H1 (cell line): ENCODE measurements at regions not wholly inside any gene's neighbourhood (a gene's known extent, or its start where the extent isn't known, plus 50 kb on each side); places are given as distances from the start of the nearest gene placed in this dataset.

ENCODE experiments used
- CTCF ChIA-PET: fragments of 300-600 bp; sonication (Branson Sonifier 250); formaldehyde crosslinking; loops from one replicate; lab custom pipeline; 2021; ENCODE audit not compliant: partially characterized antibody; lab: Charles Lee
- POLR2A ChIA-PET: fragments of 300-600 bp; sonication (Branson Sonifier 250); formaldehyde crosslinking; loops from one replicate; lab custom pipeline; 2021; ENCODE audit warnings: inconsistent platforms; ENCODE audit not compliant: partially characterized antibody; lab: Charles Lee
- DNase-seq, 2 experiments: peaks; one replicate each; pipeline versions ENCODE4 v3.0.0 to v3.0.0-alpha.2; 2010 to 2022; ENCODE audit warnings: low spot score in 2 of 2, low read depth in 1 of 2, mixed read lengths in 1 of 2
- FAIRE-seq: peaks from 2 replicates; lab custom pipeline; 2011; peaks lifted over from hg19 to GRCh38; lab: Jason Lieb, UNC
- H2AFZ ChIP-seq: 2 replicates; pipeline ENCODE4 v1.8.1; 2012; ENCODE audit warnings: low read length, inconsistent platforms
- H2AK5ac ChIP-seq: 2 replicates; pipeline ENCODE4 v1.6.1; 2013; ENCODE audit warnings: low read depth, low read length
- H2BK120ac ChIP-seq: replicated peaks from 2 replicates; pipeline ENCODE3; 2013; ENCODE audit warnings: low read depth, low read length, inconsistent platforms
- H2BK12ac ChIP-seq: 2 replicates; pipeline ENCODE4 v1.6.1; 2013; ENCODE audit warnings: low read depth, low read length
- H2BK15ac ChIP-seq: 2 replicates; pipeline ENCODE4 v1.6.1; 2013; ENCODE audit warnings: low read length
- H2BK20ac ChIP-seq: 2 replicates; pipeline ENCODE4 v1.6.1; 2013; ENCODE audit warnings: low read length
- H2BK5ac ChIP-seq: 2 replicates; pipeline ENCODE4 v1.6.1; 2013; ENCODE audit warnings: low read depth, low read length
- H3K14ac ChIP-seq: 2 replicates; pipeline ENCODE4 v1.6.1; 2013; ENCODE audit warnings: inconsistent platforms; ENCODE audit not compliant: insufficient read length
- H3K18ac ChIP-seq: 2 replicates; pipeline ENCODE4 v1.6.1; 2013; ENCODE audit warnings: low read length; ENCODE audit errors: extremely low read depth
- H3K23ac ChIP-seq: 2 replicates; pipeline ENCODE4 v1.6.1; 2013; ENCODE audit warnings: inconsistent platforms; ENCODE audit not compliant: insufficient read length
- H3K23me2 ChIP-seq: 2 replicates; pipeline ENCODE4 v1.6.1; 2013; ENCODE audit warnings: low read depth, low read length
- H3K27ac ChIP-seq: 2 replicates; pipeline ENCODE4 v1.6.1; 2011; ENCODE audit warnings: low read depth, low read length, inconsistent platforms
- H3K27me3 ChIP-seq, 4 experiments: replicated peaks in 1 of 4; 1 replicate in 1 of 4; 2 replicates in 3 of 4; pipeline versions ENCODE4 v1.6.1 to v1.8.1; 2011 to 2013; ENCODE audit warnings: low read length in 3 of 4, mild to moderate bottlenecking in 3 of 4, inconsistent platforms in 2 of 4, mixed read lengths in 2 of 4, moderate library complexity in 1 of 4; ENCODE audit not compliant: control insufficient read depth in 3 of 4, insufficient read depth in 3 of 4; ENCODE audit errors: extremely low read depth in 1 of 4
- H3K36me3 ChIP-seq, 4 experiments: 2 replicates each; pipeline versions ENCODE4 v1.6.1 to v1.8.1; 2011 to 2013; ENCODE audit warnings: mild to moderate bottlenecking in 4 of 4, low read length in 3 of 4, moderate library complexity in 2 of 4, control low read depth in 1 of 4, inconsistent platforms in 1 of 4; ENCODE audit not compliant: insufficient read depth in 4 of 4, control insufficient read depth in 2 of 4
- H3K4ac ChIP-seq: replicated peaks from 2 replicates; pipeline ENCODE3; 2013; ENCODE audit warnings: low read length, low read depth, mixed read lengths, inconsistent platforms; ENCODE audit not compliant: insufficient read length
- H3K4me1 ChIP-seq, 4 experiments: replicated peaks in 1 of 4; 1 replicate in 1 of 4; 2 replicates in 3 of 4; pipeline versions ENCODE4 v1.6.1 to v1.8.1; 2011 to 2013; ENCODE audit warnings: low read length in 3 of 4, inconsistent platforms in 2 of 4, mixed read lengths in 1 of 4; ENCODE audit not compliant: insufficient read depth in 4 of 4, control insufficient read depth in 3 of 4
- H3K4me2 ChIP-seq, 2 experiments: 2 replicates each; pipeline versions ENCODE4 v1.6.1 to v1.8.1; 2011 to 2013; ENCODE audit warnings: low read depth in 2 of 2, low read length in 2 of 2, control low read depth in 1 of 2, inconsistent platforms in 1 of 2, mild to moderate bottlenecking in 1 of 2; ENCODE audit not compliant: insufficient read depth in 1 of 2
- H3K4me3 ChIP-seq, 4 experiments: fragments of 200-600, 300-600 bp in 1 of 4; sonication (generic), shearing (Covaris generic), sonication (Bioruptor Twin) in 1 of 4; 2 replicates each; pipeline versions ENCODE4 v1.5.1 to v1.8.1; 2011 to 2016; ENCODE audit warnings: low read length in 4 of 4, low read depth in 3 of 4, control low read depth in 2 of 4, inconsistent platforms in 2 of 4, mild to moderate bottlenecking in 2 of 4, mixed read lengths in 1 of 4, moderate library complexity in 1 of 4; ENCODE audit not compliant: insufficient read depth in 2 of 4; ENCODE audit errors: extremely low read depth in 1 of 4
- H3K56ac ChIP-seq: replicated peaks from 2 replicates; pipeline ENCODE3; 2013; ENCODE audit warnings: low read depth, mild to moderate bottlenecking, mixed read lengths, low read length, inconsistent platforms; ENCODE audit not compliant: insufficient read length
- H3K79me1 ChIP-seq: 2 replicates; pipeline ENCODE4 v1.6.1; 2013; ENCODE audit warnings: low read depth, low read length, control low read depth
- H3K79me2 ChIP-seq, 2 experiments: 2 replicates each; pipeline versions ENCODE4 v1.6.1 to v1.8.1; 2012 to 2013; ENCODE audit warnings: low read length in 2 of 2, mild to moderate bottlenecking in 2 of 2, inconsistent platforms in 1 of 2; ENCODE audit not compliant: insufficient read depth in 2 of 2, control insufficient read depth in 1 of 2
- H3K9ac ChIP-seq, 4 experiments: replicated peaks in 1 of 4; 1 replicate in 1 of 4; 2 replicates in 3 of 4; pipeline versions ENCODE4 v1.6.1 to v1.8.1; 2011 to 2013; ENCODE audit warnings: low read depth in 3 of 4, low read length in 3 of 4, control low read depth in 2 of 4, mild to moderate bottlenecking in 2 of 4, moderate library complexity in 2 of 4, inconsistent platforms in 1 of 4; ENCODE audit errors: extremely low read depth in 1 of 4
- H3K9me3 ChIP-seq, 2 experiments: 2 replicates each; pipeline versions ENCODE4 v1.6.1 to v1.8.1; 2012 to 2013; ENCODE audit warnings: mild to moderate bottlenecking in 2 of 2, moderate library complexity in 2 of 2, control low read depth in 1 of 2, inconsistent platforms in 1 of 2, low read depth in 1 of 2, low read length in 1 of 2, mixed read lengths in 1 of 2; ENCODE audit not compliant: insufficient read depth in 2 of 2
- H4K20me1 ChIP-seq, 2 experiments: replicated peaks in 1 of 2; 2 replicates each; pipeline versions ENCODE3 to v1.8.1; 2011 to 2013; ENCODE audit warnings: inconsistent platforms in 2 of 2, low read length in 2 of 2, mild to moderate bottlenecking in 1 of 2; ENCODE audit not compliant: insufficient read depth in 2 of 2, control insufficient read depth in 1 of 2
- H4K5ac ChIP-seq: 2 replicates; pipeline ENCODE4 v1.6.1; 2013; ENCODE audit warnings: low read length, low read depth, mixed read lengths, inconsistent platforms; ENCODE audit not compliant: insufficient read length
- H4K8ac ChIP-seq: 2 replicates; pipeline ENCODE4 v1.8.0; 2013; ENCODE audit warnings: mild to moderate bottlenecking, moderate library complexity, low read length, inconsistent platforms; ENCODE audit not compliant: insufficient read depth; ENCODE audit errors: extremely low read depth
- H4K91ac ChIP-seq: replicated peaks from 2 replicates; pipeline ENCODE3; 2013; ENCODE audit warnings: low read length, mixed read lengths, inconsistent platforms; ENCODE audit not compliant: insufficient read length
- KDM1A ChIP-seq: fragments of 200-600, 300-600 bp; sonication (generic); IDR thresholded peaks from 2 replicates; pipeline ENCODE4 v1.7.1; 2016; ENCODE audit warnings: mild to moderate bottlenecking, low read length, borderline replicate concordance
- TBP ChIP-seq: IDR thresholded peaks from 2 replicates; pipeline ENCODE4 v1.6.1; 2011; ENCODE audit warnings: low read depth, low read length, improper control_type of control experiment
- TCF12 ChIP-seq: IDR thresholded peaks from 2 replicates; pipeline ENCODE4 v1.6.1; 2011; ENCODE audit warnings: low read depth, mild to moderate bottlenecking, low read length
- WGBS, 2 experiments: shearing (Covaris generic) in 1 of 2; methylation state at CpG; one replicate each; pipeline versions ENCODE4 v1.1.6 to v1.1.7; 2013 to 2015; ENCODE audit warnings: low lambda C conversion rate in 2 of 2, mixed read lengths in 2 of 2, inconsistent platforms in 1 of 2, low coverage in 1 of 2, missing lambda C conversion rate in 1 of 2; ENCODE audit not compliant: insufficient replicate concordance in 2 of 2, insufficient coverage in 1 of 2, insufficient read length in 1 of 2; ENCODE audit errors: extremely low coverage in 1 of 2, missing lambda C conversion rate in 1 of 2; 5-methylcytosine and 5-hydroxymethylcytosine counted together
- TF ChIP-seq, protein P1 (sequence below): IDR thresholded peaks from 2 replicates; pipeline ENCODE4 v1.6.1; 2011; ENCODE audit warnings: low read depth, mild to moderate bottlenecking, low read length; ENCODE audit not compliant: insufficient read depth

DNA sequence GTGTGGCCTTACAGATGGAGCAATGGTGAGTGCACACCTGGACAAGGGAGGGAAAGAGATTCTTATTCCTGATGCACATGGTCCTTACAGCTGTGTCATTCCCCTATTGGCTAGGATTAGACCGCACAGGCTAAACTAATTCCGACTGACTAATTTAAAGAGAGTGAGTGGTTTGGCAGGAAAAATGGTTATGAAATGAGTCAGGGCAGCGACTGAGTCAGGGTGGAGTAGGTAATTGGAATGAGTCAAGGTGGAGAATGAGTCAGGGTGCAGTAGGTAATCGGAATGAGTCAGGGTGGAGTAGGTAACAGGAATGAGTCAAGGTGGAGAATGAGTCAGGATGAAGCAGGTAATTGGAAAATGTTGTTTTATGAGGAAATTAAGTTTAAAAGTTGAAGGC, 1353.7 kb upstream of the LRRTM1 start:
- TF ChIP-seq KDM1A = no peak
- no peak for TF ChIP-seq TCF12
- no peak for TF ChIP-seq TBP
- TF ChIP-seq, protein P1, sequence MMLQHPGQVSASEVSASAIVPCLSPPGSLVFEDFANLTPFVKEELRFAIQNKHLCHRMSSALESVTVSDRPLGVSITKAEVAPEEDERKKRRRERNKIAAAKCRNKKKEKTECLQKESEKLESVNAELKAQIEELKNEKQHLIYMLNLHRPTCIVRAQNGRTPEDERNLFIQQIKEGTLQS = no peak
- no peak overlapping the region for H3K9ac ChIP-seq
- no peak overlapping the region for H2AK5ac ChIP-seq
- no peak overlapping the region for H2AFZ ChIP-seq
- H3K27me3 ChIP-seq = no peaks in the 10 kb centered on the region
- no peak overlapping the region for H2BK20ac ChIP-seq
- no peaks in the 10 kb centered on the region for H3K79me1 ChIP-seq
- no peak overlapping the region for H3K27ac ChIP-seq
- no peak overlapping the region for H3K56ac ChIP-seq
- H4K8ac ChIP-seq = no peak overlapping the region
- CTCF ChIA-PET = no interaction called here
- no peak overlapping the region for H3K18ac ChIP-seq
- H3K9me3 ChIP-seq = peaks cover 17 to 21% of the 10 kb centered on the region in 2 experiments
- H2BK120ac ChIP-seq = no peak overlapping the region
- H3K36me3 ChIP-seq = peaks cover 0 to 4% (median 0%) of the 10 kb centered on the region in 4 experiments; a peak in 2 of 8 replicates
- POLR2A ChIA-PET = no interaction called here
- H3K23ac ChIP-seq = no peak overlapping the region
- DNase-seq (no peak), FAIRE-seq (no peak)
- H3K23me2 ChIP-seq = no peaks in the 10 kb centered on the region; the same call in 1 of the 2 replicates
- H3K4me2 ChIP-seq = no peak overlapping the region
- no peak overlapping the region for H3K4me3 ChIP-seq
- H3K4me1 ChIP-seq = no peaks in the 10 kb centered on the region
- no peak overlapping the region for H4K91ac ChIP-seq
- H2BK12ac ChIP-seq = no peak overlapping the region
- no peak overlapping the region for H2BK15ac ChIP-seq
- 92% methylated on average over 4 of the region's 4 CpGs; no CpG with 5 or more reads in 1 of the 2 experiments for WGBS, 2 experiments
- no peaks in the 10 kb centered on the region for H4K20me1 ChIP-seq
- no peak overlapping the region for H2BK5ac ChIP-seq
- no peak overlapping the region for H4K5ac ChIP-seq
- H3K79me2 ChIP-seq = no peaks in the 10 kb centered on the region
- H3K4ac ChIP-seq = no peak overlapping the region
- no peak overlapping the region for H3K14ac ChIP-seq
